Sigmoid colon (tissue), 4 donors: ENCODE measurements at regions not wholly inside any gene's neighbourhood (a gene's known extent, or its start where the extent isn't known, plus 50 kb on each side); places are given as distances from the start of the nearest gene placed in this dataset.

Source experiments
- POLR2A ChIP-seq, 2 donors: fragments of 450-650 bp; IDR thresholded peaks; one replicate each; pipeline ENCODE4 v1.6.1; 2016; ENCODE audit warnings: antibody characterized with exemption in 2 of 2, mild to moderate bottlenecking in 2 of 2, moderate library complexity in 2 of 2
- POLR2AphosphoS5 ChIP-seq, 4 donors: sonication (generic); formaldehyde crosslinking; IDR thresholded peaks; one replicate each; pipeline ENCODE4 v1.6.1; 2017; ENCODE audit warnings: antibody characterized with exemption in 4 of 4
- TF ChIP-seq, protein P1 (sequence below), 4 experiments: fragments of 450-650 bp in 3 of 4; fragments of 200-600 bp in 1 of 4; IDR thresholded peaks; one replicate each; pipeline ENCODE4 v1.5.1; 2016 to 2019; ENCODE audit warnings: antibody characterized with exemption in 4 of 4, mild to moderate bottlenecking in 3 of 4, moderate library complexity in 2 of 4

DNA sequence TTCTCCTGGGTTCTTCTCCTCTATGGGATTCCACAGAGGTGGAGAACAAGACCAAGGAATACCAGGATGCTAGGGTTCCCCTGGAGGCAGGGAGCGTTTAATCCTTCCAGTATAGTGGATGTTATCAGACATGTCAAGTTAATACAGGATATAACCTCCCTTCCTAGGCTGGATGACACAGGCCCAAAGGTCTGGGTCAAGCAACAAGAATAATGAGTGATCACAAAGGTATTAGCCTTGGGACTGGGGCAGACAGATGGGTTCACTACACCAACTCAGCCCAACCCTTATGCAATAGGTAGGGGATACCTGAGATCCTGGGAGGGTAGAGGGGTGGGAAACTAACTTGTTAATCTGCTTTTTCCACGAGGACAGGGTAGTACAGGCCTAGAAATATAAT lies 690.3 kb downstream of the HTR1B start:
- TF ChIP-seq, protein P1, sequence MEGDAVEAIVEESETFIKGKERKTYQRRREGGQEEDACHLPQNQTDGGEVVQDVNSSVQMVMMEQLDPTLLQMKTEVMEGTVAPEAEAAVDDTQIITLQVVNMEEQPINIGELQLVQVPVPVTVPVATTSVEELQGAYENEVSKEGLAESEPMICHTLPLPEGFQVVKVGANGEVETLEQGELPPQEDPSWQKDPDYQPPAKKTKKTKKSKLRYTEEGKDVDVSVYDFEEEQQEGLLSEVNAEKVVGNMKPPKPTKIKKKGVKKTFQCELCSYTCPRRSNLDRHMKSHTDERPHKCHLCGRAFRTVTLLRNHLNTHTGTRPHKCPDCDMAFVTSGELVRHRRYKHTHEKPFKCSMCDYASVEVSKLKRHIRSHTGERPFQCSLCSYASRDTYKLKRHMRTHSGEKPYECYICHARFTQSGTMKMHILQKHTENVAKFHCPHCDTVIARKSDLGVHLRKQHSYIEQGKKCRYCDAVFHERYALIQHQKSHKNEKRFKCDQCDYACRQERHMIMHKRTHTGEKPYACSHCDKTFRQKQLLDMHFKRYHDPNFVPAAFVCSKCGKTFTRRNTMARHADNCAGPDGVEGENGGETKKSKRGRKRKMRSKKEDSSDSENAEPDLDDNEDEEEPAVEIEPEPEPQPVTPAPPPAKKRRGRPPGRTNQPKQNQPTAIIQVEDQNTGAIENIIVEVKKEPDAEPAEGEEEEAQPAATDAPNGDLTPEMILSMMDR (IDR thresholded peaks at IDR 0.05) = no peak
- no peak for TF ChIP-seq POLR2A (IDR thresholded peaks at IDR 0.05)
- TF ChIP-seq POLR2AphosphoS5 (IDR thresholded peaks at IDR 0.05) = no peak
